ENCODE measurements at regions not wholly inside any gene's neighbourhood (a gene's known extent, or its start where the extent isn't known, plus 50 kb on each side); places are given as distances from the start of the nearest gene placed in this dataset.

DNA sequence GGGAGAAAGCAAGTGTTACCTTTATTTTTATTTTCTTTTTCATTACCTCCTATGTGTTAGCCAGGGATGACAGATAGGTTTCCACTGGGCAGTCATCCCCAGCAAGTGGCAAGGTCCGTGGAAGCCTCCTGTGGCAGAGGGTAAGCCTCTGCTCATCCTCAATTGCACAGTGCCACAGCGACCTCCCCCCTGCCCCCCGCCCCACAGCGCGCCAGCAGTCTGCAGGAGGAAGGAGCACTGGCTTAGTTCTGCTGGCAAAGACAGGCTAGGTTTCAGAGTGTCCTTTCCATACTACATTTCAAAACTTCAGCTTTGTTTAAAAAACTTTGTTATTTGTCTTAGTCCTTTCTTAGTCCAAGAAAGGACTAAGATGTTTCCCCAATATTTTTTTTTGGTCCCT, 194.7 kb downstream of the EXOC5 start:
- ATAC-seq (ENCODE audit: low FRiP score), result no peak
- TF ChIP-seq, protein P1, sequence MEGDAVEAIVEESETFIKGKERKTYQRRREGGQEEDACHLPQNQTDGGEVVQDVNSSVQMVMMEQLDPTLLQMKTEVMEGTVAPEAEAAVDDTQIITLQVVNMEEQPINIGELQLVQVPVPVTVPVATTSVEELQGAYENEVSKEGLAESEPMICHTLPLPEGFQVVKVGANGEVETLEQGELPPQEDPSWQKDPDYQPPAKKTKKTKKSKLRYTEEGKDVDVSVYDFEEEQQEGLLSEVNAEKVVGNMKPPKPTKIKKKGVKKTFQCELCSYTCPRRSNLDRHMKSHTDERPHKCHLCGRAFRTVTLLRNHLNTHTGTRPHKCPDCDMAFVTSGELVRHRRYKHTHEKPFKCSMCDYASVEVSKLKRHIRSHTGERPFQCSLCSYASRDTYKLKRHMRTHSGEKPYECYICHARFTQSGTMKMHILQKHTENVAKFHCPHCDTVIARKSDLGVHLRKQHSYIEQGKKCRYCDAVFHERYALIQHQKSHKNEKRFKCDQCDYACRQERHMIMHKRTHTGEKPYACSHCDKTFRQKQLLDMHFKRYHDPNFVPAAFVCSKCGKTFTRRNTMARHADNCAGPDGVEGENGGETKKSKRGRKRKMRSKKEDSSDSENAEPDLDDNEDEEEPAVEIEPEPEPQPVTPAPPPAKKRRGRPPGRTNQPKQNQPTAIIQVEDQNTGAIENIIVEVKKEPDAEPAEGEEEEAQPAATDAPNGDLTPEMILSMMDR (IDR thresholded peaks at IDR 0.05), result no peak

DNA sequence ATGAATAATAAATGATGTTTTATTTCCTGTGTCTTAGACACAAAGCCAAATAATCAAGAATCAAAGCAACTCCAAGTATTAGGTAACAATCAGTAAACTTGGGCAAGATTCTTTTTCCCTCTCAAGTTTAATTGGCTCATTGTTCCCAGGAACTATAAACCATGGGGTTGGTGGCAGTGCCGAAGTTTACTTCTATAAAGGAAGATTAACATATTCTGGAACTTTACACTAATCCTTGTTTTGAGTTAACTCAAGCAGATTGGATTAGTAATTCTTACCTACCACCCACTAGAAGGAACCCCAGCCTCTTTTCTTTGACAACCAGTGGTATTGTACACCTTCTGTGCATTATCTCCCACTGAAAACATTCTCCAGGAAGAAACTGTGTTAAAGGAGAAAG, 197.1 kb downstream of the EXOC5 start:
- TF ChIP-seq, protein P1 (IDR thresholded peaks at IDR 0.05), result no peak
- no peak for ATAC-seq (ENCODE audit: low FRiP score)
- no peak for DNase-seq (ENCODE audit: low spot score)

More for the DNA sequence above, 194.7 kb downstream of the EXOC5 start:
- DNase-seq (ENCODE audit: low spot score), result no peak

- DNase-seq (ENCODE audit: low spot score) (no peak), ATAC-seq (ENCODE audit: low FRiP score) (no peak)
- TF ChIP-seq, protein P1 (IDR thresholded peaks at IDR 0.05), result no peak
Measured at GRCh38 chr14:57069702-57070101, 199.0 kb downstream of the EXOC5 start.

- no peak for DNase-seq (ENCODE audit: low spot score)
- TF ChIP-seq, protein P1 (IDR thresholded peaks at IDR 0.05), result no peak
- no peak for ATAC-seq (ENCODE audit: low FRiP score)
Measured at GRCh38 chr14:57068511-57068910, 200.2 kb downstream of the EXOC5 start.

GRCh38 chr14:57066887-57067513, 201.7 kb downstream of the EXOC5 start:
- ATAC-seq (ENCODE audit: low FRiP score), result no peak
- TF ChIP-seq, protein P1 (IDR thresholded peaks at IDR 0.05), result no peak
- DNase-seq (ENCODE audit: low spot score), result no peak

- DNase-seq (ENCODE audit: low spot score), result no peak
- no peak for ATAC-seq (ENCODE audit: low FRiP score)
Measured at GRCh38 chr14:57066463-57066862, 202.2 kb downstream of the EXOC5 start.

More at GRCh38 chr14:57066463-57066862, 202.2 kb downstream of the EXOC5 start:
- TF ChIP-seq, protein P1 (IDR thresholded peaks at IDR 0.05), result no peak

Data from omental fat pad (tissue), 3 donors.